HG03571 (cell line): ENCODE measurements at regions not wholly inside any gene's neighbourhood (a gene's known extent, or its start where the extent isn't known, plus 50 kb on each side); places are given as distances from the start of the nearest gene placed in this dataset.

Experiments used
- ATAC-seq: cut with Tn5 transposase; IDR thresholded peaks from one replicate; pipeline ENCODE4 v1.9.1; 2021; ENCODE audit not compliant: unreplicated experiment

- no peak for ATAC-seq
Measured at GRCh38 chr20:6622041-6622440, 145.4 kb upstream of the BMP2 start.

DNA sequence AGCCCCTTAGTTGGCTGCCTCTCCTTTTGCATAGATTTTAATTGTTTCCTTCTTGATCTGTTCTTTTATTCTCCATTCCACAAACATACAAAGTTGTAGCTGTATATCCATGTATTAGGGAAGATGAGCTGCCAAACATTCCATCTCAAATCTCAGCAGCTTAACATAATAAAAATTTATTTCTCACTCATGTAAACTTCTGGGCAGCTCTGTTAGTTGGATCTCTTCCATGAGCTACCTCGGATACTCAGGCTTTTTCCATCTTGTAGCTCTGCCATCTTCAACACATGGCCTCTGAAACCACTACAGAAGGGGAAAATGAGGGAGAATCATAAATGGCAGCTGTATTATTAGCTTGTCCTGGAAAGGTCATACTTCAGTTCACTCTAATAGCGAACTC is 149.4 kb upstream of the BMP2 start:
- ATAC-seq = no peak

- ATAC-seq = no peak
Measured at GRCh38 chr20:6616421-6616820, 151.1 kb upstream of the BMP2 start.

GRCh38 chr20:6614836-6615235 is 152.7 kb upstream of the BMP2 start:
- no peak for ATAC-seq

DNA sequence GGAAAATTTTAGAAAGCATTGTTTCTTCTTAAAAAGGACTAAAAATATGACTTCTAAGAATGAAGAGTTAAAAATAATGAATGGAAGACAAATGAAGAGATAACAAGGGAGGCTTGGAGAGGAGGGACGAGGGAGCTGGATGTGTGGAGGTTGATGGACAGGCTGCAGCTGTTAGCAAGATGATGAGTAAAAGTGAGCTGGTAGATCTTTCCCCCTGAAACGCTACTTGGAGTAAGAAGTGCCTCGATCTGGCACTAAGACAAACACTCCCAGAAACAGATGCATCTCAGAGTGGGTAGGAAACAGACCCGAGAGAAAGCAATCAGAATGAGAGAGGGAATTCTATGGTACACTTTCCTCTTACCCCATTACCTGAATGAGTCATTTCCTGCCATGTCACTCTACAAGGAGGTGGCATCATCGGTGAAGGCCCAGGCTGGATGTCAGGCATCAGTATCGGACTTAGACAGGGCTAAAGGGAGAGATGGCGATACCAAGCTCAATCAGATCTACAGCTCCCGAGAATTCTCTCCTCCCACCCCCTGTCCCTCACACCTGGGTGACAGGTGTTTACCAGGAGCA is 154.1 kb upstream of the BMP2 start:
- peak; percentile 57 for ATAC-seq

- ATAC-seq = no peak
Measured at GRCh38 chr20:6612606-6612923, 154.9 kb upstream of the BMP2 start.

DNA sequence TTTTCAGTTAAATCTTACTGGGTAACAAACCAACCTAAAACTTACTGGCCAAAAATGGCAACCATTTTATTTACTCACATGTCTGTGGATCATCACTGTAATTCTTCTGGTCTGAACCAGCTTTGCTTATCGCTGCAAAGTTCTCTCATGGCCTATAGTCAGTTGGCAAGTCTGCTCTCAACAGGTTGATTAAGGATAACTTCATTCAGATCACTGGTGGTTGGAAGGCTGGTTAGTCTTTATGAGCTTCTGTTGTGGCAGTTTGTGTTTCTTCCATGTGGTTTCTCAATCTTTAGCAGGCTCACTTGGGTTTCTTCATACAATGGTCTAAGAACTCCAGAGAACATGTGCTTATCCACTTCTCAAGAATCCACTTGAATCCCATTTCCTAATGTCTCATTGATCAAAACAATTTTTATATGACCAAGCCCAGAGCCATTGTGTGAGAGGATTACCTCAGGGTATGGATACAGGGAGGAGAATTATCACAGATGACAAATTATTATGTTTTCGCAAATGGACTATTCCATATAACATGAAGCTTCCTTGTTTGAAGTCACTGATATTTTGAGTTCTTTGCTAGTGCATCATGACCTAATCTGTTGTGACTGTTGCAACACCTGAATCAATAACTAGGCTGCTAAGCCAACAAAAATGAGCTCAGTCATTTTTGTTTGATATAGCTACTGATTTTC is 155.4 kb upstream of the BMP2 start:
- ATAC-seq = no peak

DNA sequence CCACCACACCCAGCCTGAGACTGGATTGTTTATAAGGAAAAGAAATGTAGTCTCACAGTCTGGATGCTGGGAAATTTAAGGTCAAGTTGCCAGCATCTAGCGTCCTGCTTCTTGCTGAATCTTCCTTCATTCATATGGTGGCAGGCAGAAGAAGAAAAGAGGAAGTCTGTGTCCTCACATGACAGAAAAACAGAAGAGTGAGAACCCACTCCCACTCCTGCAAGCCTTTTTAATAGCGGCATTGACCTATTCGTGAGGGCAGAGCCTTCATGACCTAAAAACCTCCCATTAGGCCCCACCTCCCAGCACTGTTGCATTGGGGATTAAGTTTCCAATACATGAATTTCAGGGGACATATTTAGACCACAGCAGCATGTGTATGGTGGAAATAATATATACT is 160.8 kb upstream of the BMP2 start:
- ATAC-seq = no peak

- ATAC-seq = no peak
Measured at GRCh38 chr20:6605055-6605935, 162.2 kb upstream of the BMP2 start.

DNA sequence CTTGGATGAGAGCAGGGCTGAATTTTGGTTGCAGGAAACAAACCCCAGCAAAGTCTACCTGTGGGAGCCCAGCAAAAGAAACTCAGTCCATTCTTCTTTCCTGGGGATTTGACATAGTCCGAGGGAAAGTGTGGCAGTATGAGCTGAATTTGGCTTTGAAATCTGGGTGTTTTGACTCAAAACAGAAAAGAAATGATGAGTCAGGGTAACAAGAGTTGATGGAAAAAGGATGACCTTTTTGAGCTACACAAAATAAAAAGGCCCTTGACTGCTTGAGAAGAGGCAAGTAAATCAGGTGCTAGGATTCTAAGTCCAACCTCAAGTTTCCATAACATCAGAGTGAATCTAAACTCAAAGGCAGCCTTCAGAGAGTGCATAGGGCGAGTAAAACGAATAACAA is 163.3 kb upstream of the BMP2 start:
- ATAC-seq = no peak

DNA sequence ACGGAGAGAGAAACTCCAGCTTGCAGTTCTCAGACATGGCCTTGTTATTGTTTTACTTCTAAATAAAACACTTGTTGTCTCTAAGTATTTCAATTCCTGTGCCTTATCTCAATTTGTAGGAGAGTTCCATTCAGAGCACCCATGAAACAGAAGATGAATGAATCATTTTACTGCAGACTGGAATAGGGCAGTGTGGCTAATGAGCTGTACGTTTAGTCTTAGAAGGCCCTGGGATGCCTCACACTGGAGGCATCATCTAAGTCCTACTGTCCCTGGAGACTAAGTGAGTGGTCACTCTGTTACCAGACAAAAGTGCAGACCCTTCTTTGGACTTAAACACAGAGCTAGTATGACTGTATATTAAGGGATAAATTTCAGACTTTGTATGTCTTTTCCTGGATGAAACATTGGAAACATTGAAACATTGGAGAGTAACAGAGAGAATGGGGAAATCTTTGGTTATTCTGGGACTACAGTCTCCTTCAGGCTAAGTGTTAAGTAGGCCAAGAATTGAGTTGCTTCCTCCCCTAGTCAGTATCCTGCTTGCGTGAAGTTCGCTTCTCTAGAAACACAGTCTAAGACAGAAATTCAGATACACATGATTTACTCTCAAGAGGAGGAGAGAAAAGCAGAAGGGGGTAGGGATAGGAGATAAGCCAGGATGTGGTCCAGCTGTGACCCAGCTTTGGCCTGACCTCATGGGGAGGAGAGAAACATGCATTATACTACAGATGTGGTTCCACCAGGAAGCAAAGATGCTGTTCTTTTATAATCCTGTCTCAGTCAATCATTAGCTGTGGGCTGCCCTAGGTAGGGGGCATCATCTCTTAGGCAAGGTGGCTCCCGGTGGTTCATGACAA is 167.4 kb upstream of the BMP2 start:
- no peak for ATAC-seq

GRCh38 chr20:6595704-6596103 is 171.8 kb upstream of the BMP2 start:
- ATAC-seq = no peak

GRCh38 chr20:6590891-6591637 is 176.4 kb upstream of the BMP2 start:
- ATAC-seq = no peak

DNA sequence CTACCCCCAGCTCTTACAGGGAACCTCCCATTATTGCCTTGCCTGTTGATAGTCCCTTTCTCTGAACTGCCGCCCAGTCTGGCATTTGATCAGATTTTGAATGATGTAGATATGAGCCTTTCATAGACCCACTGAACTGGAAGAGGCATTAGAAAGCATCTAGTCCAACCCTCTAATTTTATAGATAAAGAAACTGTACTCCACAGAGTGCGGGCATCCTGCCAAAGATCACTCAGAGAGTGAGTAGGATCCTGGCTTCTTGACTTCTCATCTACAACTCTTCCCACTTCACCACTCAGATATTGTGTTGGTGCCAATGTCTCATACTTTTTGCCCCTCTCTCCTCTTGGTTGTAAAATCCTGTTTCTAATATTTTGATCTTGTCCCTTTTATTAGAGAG is 179.2 kb upstream of the BMP2 start:
- no peak for ATAC-seq

- ATAC-seq = peak; percentile 89
Measured at GRCh38 chr20:6583134-6583738, 184.2 kb upstream of the BMP2 start.

DNA sequence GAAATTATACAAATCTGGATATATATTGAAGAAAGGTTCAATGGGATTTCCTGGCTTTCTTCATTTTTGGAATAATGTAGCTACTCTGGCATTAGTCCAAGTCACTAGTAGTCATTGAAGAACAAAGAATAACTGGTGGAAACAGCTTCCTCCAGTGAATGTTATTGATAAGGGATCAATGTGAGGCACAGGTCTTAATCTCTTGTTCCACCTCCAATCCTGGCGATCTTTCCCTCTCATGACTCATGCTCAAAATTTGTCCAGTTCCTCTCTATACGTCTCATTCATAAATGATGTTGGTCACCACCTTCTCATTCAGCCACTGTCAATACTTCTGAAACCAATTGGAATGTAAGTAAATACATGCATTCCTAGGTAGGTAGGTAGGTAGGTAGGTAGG is 185.0 kb upstream of the BMP2 start:
- no peak for ATAC-seq

GRCh38 chr20:6580486-6580885 is 187.0 kb upstream of the BMP2 start:
- no peak for ATAC-seq

- ATAC-seq = no peak
Measured at GRCh38 chr20:6579824-6580223, 187.7 kb upstream of the BMP2 start.

GRCh38 chr20:6579417-6579816 is 188.1 kb upstream of the BMP2 start:
- ATAC-seq = no peak

GRCh38 chr20:6577451-6577850 is 190.0 kb upstream of the BMP2 start:
- ATAC-seq = no peak
